ENCODE measurements at regions not wholly inside any gene's neighbourhood (a gene's known extent, or its start where the extent isn't known, plus 50 kb on each side); places are given as distances from the start of the nearest gene placed in this dataset.

GRCh38 chr11:31986201-31986889 is 104.5 kb upstream of the RCN1 start:
- TF ChIP-seq GATA1 (IDR thresholded peaks at IDR 0.05; ENCODE audit: low read depth, low read length) (no peak), POLR2A (IDR thresholded peaks at IDR 0.05; ENCODE audit: low read length) (no peak)
- DNase-seq = no peak

GRCh38 chr11:31981457-31981856 is 109.4 kb upstream of the RCN1 start:
- no peak for DNase-seq
- no peak for TF ChIP-seq GATA1 (IDR thresholded peaks at IDR 0.05; ENCODE audit: low read depth, low read length)
- TF ChIP-seq POLR2A (IDR thresholded peaks at IDR 0.05; ENCODE audit: low read length) = no peak

GRCh38 chr11:31977343-31977742 is 113.5 kb upstream of the RCN1 start:
- TF ChIP-seq GATA1 (IDR thresholded peaks at IDR 0.05; ENCODE audit: low read depth, low read length) = no peak
- TF ChIP-seq POLR2A (IDR thresholded peaks at IDR 0.05; ENCODE audit: low read length) = no peak

GRCh38 chr11:31974366-31975136 is 116.3 kb upstream of the RCN1 start:
- DNase-seq = no peak
- TF ChIP-seq POLR2A (IDR thresholded peaks at IDR 0.05; ENCODE audit: low read length) = no peak
- no peak for TF ChIP-seq GATA1 (IDR thresholded peaks at IDR 0.05; ENCODE audit: low read depth, low read length)

More at GRCh38 chr11:31977343-31977742, 113.5 kb upstream of the RCN1 start:
- DNase-seq = no peak

- no peak for DNase-seq
- no peak for TF ChIP-seq GATA1 (IDR thresholded peaks at IDR 0.05; ENCODE audit: low read depth, low read length)
- TF ChIP-seq POLR2A (IDR thresholded peaks at IDR 0.05; ENCODE audit: low read length) = no peak
These were observed 117.7 kb upstream of the RCN1 start for GRCh38 chr11:31973172-31973571.

GRCh38 chr11:31972623-31973022 is 118.3 kb upstream of the RCN1 start:
- TF ChIP-seq GATA1 (IDR thresholded peaks at IDR 0.05; ENCODE audit: low read depth, low read length) (no peak), POLR2A (IDR thresholded peaks at IDR 0.05; ENCODE audit: low read length) (no peak)
- DNase-seq = no peak

- TF ChIP-seq POLR2A (IDR thresholded peaks at IDR 0.05; ENCODE audit: low read length) (no peak), GATA1 (IDR thresholded peaks at IDR 0.05; ENCODE audit: low read depth, low read length) (no peak)
- DNase-seq = no peak
These were observed 121.5 kb upstream of the RCN1 start for GRCh38 chr11:31969359-31969702.

- no peak for DNase-seq
- no peak for TF ChIP-seq GATA1 (IDR thresholded peaks at IDR 0.05; ENCODE audit: low read depth, low read length)
- no peak for TF ChIP-seq POLR2A (IDR thresholded peaks at IDR 0.05; ENCODE audit: low read length)
These were observed 122.2 kb upstream of the RCN1 start for GRCh38 chr11:31968461-31969358.

- no peak for DNase-seq
- TF ChIP-seq GATA1 (IDR thresholded peaks at IDR 0.05; ENCODE audit: low read depth, low read length) (no peak), POLR2A (IDR thresholded peaks at IDR 0.05; ENCODE audit: low read length) (no peak)
These were observed 123.3 kb upstream of the RCN1 start for GRCh38 chr11:31967404-31968130.

- no peak for DNase-seq
- no peak for TF ChIP-seq GATA1 (IDR thresholded peaks at IDR 0.05; ENCODE audit: low read depth, low read length)
- TF ChIP-seq POLR2A (IDR thresholded peaks at IDR 0.05; ENCODE audit: low read length) = no peak
These were observed 124.0 kb upstream of the RCN1 start for GRCh38 chr11:31966846-31967245.

- no peak for DNase-seq
- TF ChIP-seq GATA1 (IDR thresholded peaks at IDR 0.05; ENCODE audit: low read depth, low read length) (no peak), POLR2A (IDR thresholded peaks at IDR 0.05; ENCODE audit: low read length) (no peak)
These were observed 126.7 kb upstream of the RCN1 start for GRCh38 chr11:31964181-31964580.

- DNase-seq = no peak
- TF ChIP-seq POLR2A (IDR thresholded peaks at IDR 0.05; ENCODE audit: low read length) (no peak), GATA1 (IDR thresholded peaks at IDR 0.05; ENCODE audit: low read depth, low read length) (no peak)
These were observed 130.7 kb upstream of the RCN1 start for GRCh38 chr11:31960126-31960525.

GRCh38 chr11:31959716-31960115 is 131.2 kb upstream of the RCN1 start:
- no peak for DNase-seq
- no peak for TF ChIP-seq POLR2A (IDR thresholded peaks at IDR 0.05; ENCODE audit: low read length)
